HEK293 (cell line): ENCODE measurements at regions not wholly inside any gene's neighbourhood (a gene's known extent, or its start where the extent isn't known, plus 50 kb on each side); places are given as distances from the start of the nearest gene placed in this dataset.

ENCODE experiments used
- CTCF ChIA-PET: fragments of 350-600 bp; formaldehyde crosslinking; extraction: SDS; loops from one replicate; lab custom pipeline; 2021; ENCODE audit warnings: antibody characterized with exemption; lab: Yijun Ruan, JAX
- POLR2A ChIA-PET: fragments of 300-600 bp; formaldehyde crosslinking; extraction: SDS; loops from one replicate; lab custom pipeline; 2020; ENCODE audit warnings: antibody characterized with exemption, inconsistent platforms; lab: Yijun Ruan, JAX
- H3K27ac ChIP-seq: fragments of 200-500 bp; sonication (Bioruptor generic); 2 replicates; pipeline ENCODE4 v1.5.1; 2014; ENCODE audit warnings: low read depth, low read length, control low read depth, inconsistent platforms; ENCODE audit errors: extremely low read depth
- H3K36me3 ChIP-seq, 2 experiments: fragments of 200-500 bp in 1 of 2; sonication (Bioruptor generic) in 1 of 2; 1 replicate in 1 of 2; 2 replicates in 1 of 2; pipeline ENCODE4 v1.5.1; 2014 to 2017; ENCODE audit warnings: inconsistent platforms in 2 of 2, low read length in 2 of 2; ENCODE audit not compliant: control insufficient read depth in 2 of 2, insufficient read depth in 1 of 2
- H3K4me1 ChIP-seq: fragments of 200-500 bp; sonication (Bioruptor generic); 2 replicates; pipeline ENCODE4 v1.5.1; 2014; ENCODE audit warnings: mild to moderate bottlenecking, low read length, inconsistent platforms; ENCODE audit not compliant: control insufficient read depth, insufficient read depth
- H3K4me3 ChIP-seq: 2 replicates; pipeline ENCODE4 v1.5.1; 2011; ENCODE audit warnings: low read depth, mild to moderate bottlenecking, control low read depth, low read length, moderate library complexity
- H3K9me3 ChIP-seq: fragments of 200-500 bp; sonication (Bioruptor generic); 2 replicates; pipeline ENCODE4 v1.5.1; 2014; ENCODE audit warnings: low read depth, low read length, inconsistent platforms; ENCODE audit not compliant: control insufficient read depth, insufficient read depth
- GLI4 ChIP-seq: fragments of 450-650 bp; formaldehyde crosslinking; IDR thresholded peaks from 2 replicates; pipeline ENCODE4 v1.5.1; 2016; ENCODE audit warnings: missing biosample characterization, missing genetic modification characterization
- PRDM10 ChIP-seq: fragments of 450-650 bp; formaldehyde crosslinking; IDR thresholded peaks from 2 replicates; pipeline ENCODE4 v1.5.1; 2016; ENCODE audit warnings: missing biosample characterization, missing genetic modification characterization
- RBAK ChIP-seq: fragments of 450-650 bp; formaldehyde crosslinking; IDR thresholded peaks from 2 replicates; pipeline ENCODE4 v1.5.1; 2016; ENCODE audit warnings: missing biosample characterization, missing genetic modification characterization
- REPIN1 ChIP-seq: fragments of 450-650 bp; formaldehyde crosslinking; IDR thresholded peaks from 2 replicates; pipeline ENCODE4 v1.5.1; 2017; ENCODE audit warnings: missing biosample characterization, missing genetic modification characterization, low read depth
- SETDB1 ChIP-seq: IDR thresholded peaks from one replicate; pipeline ENCODE4 v1.6.1; 2017; ENCODE audit warnings: mild to moderate bottlenecking, low read length, moderate library complexity, mixed read lengths; ENCODE audit not compliant: insufficient read length
- TRIM28 ChIP-seq: IDR thresholded peaks from 2 replicates; pipeline ENCODE4 v1.6.1; 2011; ENCODE audit warnings: low read length, control low read depth, borderline replicate concordance
- ZBTB1 ChIP-seq: fragments of 450-650 bp; formaldehyde crosslinking; IDR thresholded peaks from 2 replicates; pipeline ENCODE4 v1.5.1; 2016; ENCODE audit warnings: missing biosample characterization, missing genetic modification characterization
- ZBTB20 ChIP-seq: fragments of 450-650 bp; formaldehyde crosslinking; IDR thresholded peaks from 2 replicates; pipeline ENCODE4 v1.5.1; 2016; ENCODE audit warnings: missing biosample characterization, missing genetic modification characterization
- ZBTB8A ChIP-seq: fragments of 450-650 bp; formaldehyde crosslinking; IDR thresholded peaks from 2 replicates; pipeline ENCODE4 v1.5.1; 2016; ENCODE audit warnings: missing biosample characterization, missing genetic modification characterization
- ZFP3 ChIP-seq: fragments of 450-650 bp; formaldehyde crosslinking; IDR thresholded peaks from 2 replicates; pipeline ENCODE4 v1.5.1; 2016; ENCODE audit warnings: low read depth, missing biosample characterization, missing genetic modification characterization
- ZNF26 ChIP-seq: fragments of 450-650 bp; formaldehyde crosslinking; IDR thresholded peaks from 2 replicates; pipeline ENCODE4 v1.5.1; 2016; ENCODE audit warnings: missing biosample characterization, missing genetic modification characterization
- ZNF324 ChIP-seq: fragments of 450-650 bp; formaldehyde crosslinking; IDR thresholded peaks from 2 replicates; pipeline ENCODE4 v1.5.1; 2016; ENCODE audit warnings: missing biosample characterization, missing genetic modification characterization
- ZNF335 ChIP-seq: fragments of 450-650 bp; formaldehyde crosslinking; conservative IDR thresholded peaks from 2 replicates; pipeline ENCODE4 v1.5.1; 2016; ENCODE audit warnings: missing biosample characterization, missing genetic modification characterization
- ZNF341 ChIP-seq: fragments of 450-650 bp; formaldehyde crosslinking; IDR thresholded peaks from 2 replicates; pipeline ENCODE4; 2016; ENCODE audit warnings: low read depth, missing biosample characterization, missing genetic modification characterization
- ZNF350 ChIP-seq: fragments of 450-650 bp; formaldehyde crosslinking; IDR thresholded peaks from 2 replicates; pipeline ENCODE4 v1.5.0; 2017; ENCODE audit warnings: missing biosample characterization, mild to moderate bottlenecking, missing genetic modification characterization
- ZNF354C ChIP-seq: fragments of 450-650 bp; formaldehyde crosslinking; IDR thresholded peaks from 2 replicates; pipeline ENCODE4 v1.5.1; 2016; ENCODE audit warnings: missing biosample characterization, missing genetic modification characterization, low read depth, borderline replicate concordance
- ZNF362 ChIP-seq: fragments of 450-650 bp; formaldehyde crosslinking; IDR thresholded peaks from 2 replicates; pipeline ENCODE4 v1.5.1; 2016; ENCODE audit warnings: missing biosample characterization, missing genetic modification characterization
- ZNF398 ChIP-seq: fragments of 450-650 bp; formaldehyde crosslinking; IDR thresholded peaks from 2 replicates; pipeline ENCODE4 v1.5.1; 2017; ENCODE audit warnings: missing biosample characterization, missing genetic modification characterization
- ZNF629 ChIP-seq: fragments of 450-650 bp; formaldehyde crosslinking; IDR thresholded peaks from 2 replicates; pipeline ENCODE4 v1.5.1; 2017; ENCODE audit warnings: missing biosample characterization, missing genetic modification characterization
- ZNF660 ChIP-seq: fragments of 450-650 bp; IDR thresholded peaks from 2 replicates; pipeline ENCODE4 v1.5.1; 2018; ENCODE audit warnings: missing biosample characterization, mild to moderate bottlenecking, missing genetic modification characterization
- ZNF704 ChIP-seq: fragments of 450-650 bp; formaldehyde crosslinking; IDR thresholded peaks from 2 replicates; pipeline ENCODE4 v1.5.1; 2016; ENCODE audit warnings: missing biosample characterization, missing genetic modification characterization
- ZNF785 ChIP-seq: fragments of 450-650 bp; formaldehyde crosslinking; IDR thresholded peaks from 2 replicates; pipeline ENCODE4 v1.5.1; 2016; ENCODE audit warnings: missing biosample characterization, missing genetic modification characterization
- ZNF830 ChIP-seq: fragments of 450-650 bp; IDR thresholded peaks from 2 replicates; pipeline ENCODE4 v1.5.0; 2018; ENCODE audit warnings: missing biosample characterization, missing genetic modification characterization, low read depth, mild to moderate bottlenecking, moderate library complexity
- ZXDB ChIP-seq: fragments of 450-650 bp; formaldehyde crosslinking; IDR thresholded peaks from 2 replicates; pipeline ENCODE4 v1.5.1; 2016; ENCODE audit warnings: missing biosample characterization, missing genetic modification characterization

- TF ChIP-seq PRDM10 (tag by site-specific recombination) (no peak), ZNF354C (tag by site-specific recombination) (no peak), ZNF398 (tag by site-specific recombination) (no peak), ZBTB1 (tag by site-specific recombination) (no peak), RBAK (tag by site-specific recombination) (no peak), ZNF629 (tag by site-specific recombination) (no peak), ZNF830 (tag by site-specific recombination) (no peak)
- TF ChIP-seq, all 188 proteins: peak for 0
Observed at GRCh38 chr2:228786901-228787300, 484.2 kb downstream of the PID1 start (continued).

- Histone ChIP-seq H3K9me3 (no peaks in the 10 kb centered on the region), H3K27ac (no peak overlapping the region)
- CTCF ChIA-PET = interaction anchor here (0.6 kb wide), 1 partner anchor 13 kb away, joined by 3 read pairs; no protein-coding TSS in a partner anchor
- POLR2A ChIA-PET = no interaction called here
- TF ChIP-seq SETDB1 (no peak), ZBTB20 (tag by site-specific recombination) (no peak), ZNF350 (tag by site-specific recombination) (no peak), ZNF362 (tag by site-specific recombination) (no peak), TRIM28 (no peak), ZNF26 (tag by site-specific recombination) (no peak), REPIN1 (no peak), ZFP3 (tag by site-specific recombination) (no peak), ZNF785 (tag by site-specific recombination) (no peak), GLI4 (tag by site-specific recombination) (no peak), ZBTB8A (no peak), ZNF335 (tag by site-specific recombination) (no peak), ZNF704 (tag by site-specific recombination) (no peak), ZNF324 (tag by site-specific recombination) (no peak), ZXDB (tag by site-specific recombination) (no peak), ZNF660 (tag by site-specific recombination) (no peak), ZNF341 (no peak)
- TF ChIP-seq, all 188 proteins: peak for 0
- no peak overlapping the region for H3K4me3 ChIP-seq
- H3K4me1 ChIP-seq = no peaks in the 10 kb centered on the region
- H3K36me3 ChIP-seq = no peaks in the 10 kb centered on the region
Observed at GRCh38 chr2:228782281-228782680, 488.8 kb downstream of the PID1 start.
